ENCODE measurements at regions not wholly inside any gene's neighbourhood (a gene's known extent, or its start where the extent isn't known, plus 50 kb on each side); places are given as distances from the start of the nearest gene placed in this dataset.

DNA sequence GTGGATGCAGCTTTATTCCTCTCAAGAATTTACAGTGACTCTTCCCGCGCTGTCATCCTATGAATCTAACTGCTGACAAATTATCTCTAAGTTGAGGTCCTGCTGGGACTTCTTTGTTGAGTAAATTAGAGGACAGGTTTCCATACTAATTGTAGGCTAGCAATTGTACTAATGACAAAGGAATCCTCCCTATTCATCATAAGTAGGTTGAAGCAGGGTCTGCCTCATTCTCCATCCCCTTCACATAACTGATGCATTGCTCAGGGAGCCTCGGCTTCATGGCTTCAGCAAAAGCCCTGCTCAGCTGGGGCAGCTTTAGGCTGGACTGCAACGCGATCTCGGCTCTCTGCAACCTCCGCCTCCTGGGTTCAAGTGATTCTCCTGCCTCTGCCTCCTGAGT is 83.1 kb upstream of the IRX6 start:
- no peaks in the 10 kb centered on the region for H3K27me3 ChIP-seq (replicated peaks in 1 of 4; ENCODE audit: control extremely low read depth in 1 of 4, control insufficient read depth in 3 of 4, insufficient read depth in 4 of 4, low read length in 3 of 4)
- no peak overlapping the region for H3K27ac Mint-ChIP-seq
- peaks cover 0 to 8% (median 0%) of the 10 kb centered on the region in 3 donors for H3K9me3 ChIP-seq (ENCODE audit: control extremely low read depth in 1 of 3, control insufficient read depth in 2 of 3, insufficient read depth in 1 of 3, low read length in 2 of 3)
- H3K9me3 Mint-ChIP-seq (ENCODE audit: insufficient read depth): no peaks in the 10 kb centered on the region
- POLR2A ChIA-PET: no interaction called here
- TF ChIP-seq CTCF (IDR thresholded peaks at IDR 0.05) (no peak), EZH2 (IDR thresholded peaks at IDR 0.05; ENCODE audit: borderline replicate concordance, insufficient read depth, low read depth, low read length, poor library complexity, severe bottlenecking) (no peak)
- no peaks in the 10 kb centered on the region for H3K79me2 ChIP-seq (ENCODE audit: control insufficient read depth, insufficient read depth, low read length)
- no peaks in the 10 kb centered on the region for H3K4me1 Mint-ChIP-seq
- no peak overlapping the region for H2AFZ ChIP-seq (ENCODE audit: insufficient read depth, low read depth, low read length, poor library complexity, severe bottlenecking)
- no peak for DNase-seq
- H4K20me1 ChIP-seq (ENCODE audit: control insufficient read depth, insufficient read depth, low read length, poor library complexity, severe bottlenecking): no peaks in the 10 kb centered on the region
- H3K4me1 ChIP-seq (ENCODE audit: control insufficient read depth in 2 of 2, insufficient read depth in 2 of 2, low read length in 2 of 2): no peaks in the 10 kb centered on the region
- H3K27me3 Mint-ChIP-seq: peaks cover 12% of the 10 kb centered on the region
- H3K27ac ChIP-seq (ENCODE audit: low read length in 2 of 2): no peak overlapping the region
- CTCF ChIA-PET: no interaction called here
- H3K9ac ChIP-seq (ENCODE audit: low read length): no peak overlapping the region
- WGBS (ENCODE audit: insufficient coverage): 83% methylated on average over 5 of the region's 7 CpGs
- H3K4me3 Mint-ChIP-seq: no peak overlapping the region
- H3K36me3 ChIP-seq (replicated peaks in 1 of 2; ENCODE audit: control extremely low read depth in 1 of 2, control insufficient read depth in 1 of 2, extremely low read depth in 1 of 2, insufficient read depth in 2 of 2, low read length in 1 of 2): no peaks in the 10 kb centered on the region
- intact Hi-C loops (cut with micrococcal nuclease): no loop called here
- H3K4me3 ChIP-seq (ENCODE audit: control extremely low read depth in 1 of 5, extremely low read depth in 1 of 5, insufficient read depth in 1 of 5, low read depth in 2 of 5, low read length in 4 of 5): no peak overlapping the region
- ATAC-seq (ENCODE audit: low read depth): no peak
- no peak overlapping the region for H3K4me2 ChIP-seq (replicated peaks; ENCODE audit: low read depth, low read length, poor library complexity, severe bottlenecking)

DNA sequence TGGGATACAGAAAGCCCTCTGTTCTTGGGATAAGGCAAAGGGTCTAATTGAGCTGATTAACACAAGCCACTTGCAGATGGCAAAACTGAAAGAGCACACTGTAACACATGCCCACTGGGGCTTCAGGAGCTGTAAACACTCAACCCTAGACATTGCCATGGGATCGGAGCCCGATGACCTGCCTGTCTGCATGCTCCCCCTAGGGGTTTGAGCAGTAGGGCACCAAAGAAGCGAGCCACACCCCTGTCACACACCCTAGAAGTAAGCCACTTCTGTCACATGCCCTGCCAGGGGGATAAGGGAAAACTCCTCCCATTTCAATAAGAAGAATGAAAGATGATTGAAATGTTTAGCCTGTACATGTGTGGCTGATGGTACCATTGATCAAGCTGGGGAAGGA is 81.3 kb upstream of the IRX6 start:
- CTCF ChIA-PET: no interaction called here

More for the DNA sequence above, 81.3 kb upstream of the IRX6 start:
- intact Hi-C loops (cut with micrococcal nuclease): no loop called here
- no peaks in the 10 kb centered on the region for H3K79me2 ChIP-seq (ENCODE audit: control insufficient read depth, insufficient read depth, low read length)
- no peak overlapping the region for H3K27ac Mint-ChIP-seq
- ATAC-seq (ENCODE audit: low read depth) (no peak), DNase-seq (no peak)
- H3K9me3 Mint-ChIP-seq (ENCODE audit: insufficient read depth): no peaks in the 10 kb centered on the region
- H3K9ac ChIP-seq (ENCODE audit: low read length): no peak overlapping the region
- H3K9me3 ChIP-seq (ENCODE audit: control extremely low read depth in 1 of 3, control insufficient read depth in 2 of 3, insufficient read depth in 1 of 3, low read length in 2 of 3): peaks cover 0 to 8% (median 0%) of the 10 kb centered on the region in 3 donors
- no peaks in the 10 kb centered on the region for H3K4me1 ChIP-seq (ENCODE audit: control insufficient read depth in 2 of 2, insufficient read depth in 2 of 2, low read length in 2 of 2)
- H3K27me3 ChIP-seq (replicated peaks in 1 of 4; ENCODE audit: control extremely low read depth in 1 of 4, control insufficient read depth in 3 of 4, insufficient read depth in 4 of 4, low read length in 3 of 4): no peaks in the 10 kb centered on the region
- H3K27me3 Mint-ChIP-seq: peaks cover 12% of the 10 kb centered on the region
- POLR2A ChIA-PET: no interaction called here
- H3K27ac ChIP-seq (ENCODE audit: low read length in 2 of 2): no peak overlapping the region
- H3K4me3 Mint-ChIP-seq: no peak overlapping the region
- TF ChIP-seq EZH2 (IDR thresholded peaks at IDR 0.05; ENCODE audit: borderline replicate concordance, insufficient read depth, low read depth, low read length, poor library complexity, severe bottlenecking) (no peak), CTCF (IDR thresholded peaks at IDR 0.05) (no peak)
- H3K4me2 ChIP-seq (replicated peaks; ENCODE audit: low read depth, low read length, poor library complexity, severe bottlenecking): no peak overlapping the region
- 81% methylated on average over 2 of the region's 3 CpGs for WGBS (ENCODE audit: insufficient coverage)
- H3K4me3 ChIP-seq (ENCODE audit: control extremely low read depth in 1 of 5, extremely low read depth in 1 of 5, insufficient read depth in 1 of 5, low read depth in 2 of 5, low read length in 4 of 5): no peak overlapping the region
- no peaks in the 10 kb centered on the region for H3K4me1 Mint-ChIP-seq
- H4K20me1 ChIP-seq (ENCODE audit: control insufficient read depth, insufficient read depth, low read length, poor library complexity, severe bottlenecking): no peaks in the 10 kb centered on the region
- no peak overlapping the region for H2AFZ ChIP-seq (ENCODE audit: insufficient read depth, low read depth, low read length, poor library complexity, severe bottlenecking)
- no peaks in the 10 kb centered on the region for H3K36me3 ChIP-seq (replicated peaks in 1 of 2; ENCODE audit: control extremely low read depth in 1 of 2, control insufficient read depth in 1 of 2, extremely low read depth in 1 of 2, insufficient read depth in 2 of 2, low read length in 1 of 2)
